ENCODE measurements at regions not wholly inside any gene's neighbourhood (a gene's known extent, or its start where the extent isn't known, plus 50 kb on each side); places are given as distances from the start of the nearest gene placed in this dataset.

DNA sequence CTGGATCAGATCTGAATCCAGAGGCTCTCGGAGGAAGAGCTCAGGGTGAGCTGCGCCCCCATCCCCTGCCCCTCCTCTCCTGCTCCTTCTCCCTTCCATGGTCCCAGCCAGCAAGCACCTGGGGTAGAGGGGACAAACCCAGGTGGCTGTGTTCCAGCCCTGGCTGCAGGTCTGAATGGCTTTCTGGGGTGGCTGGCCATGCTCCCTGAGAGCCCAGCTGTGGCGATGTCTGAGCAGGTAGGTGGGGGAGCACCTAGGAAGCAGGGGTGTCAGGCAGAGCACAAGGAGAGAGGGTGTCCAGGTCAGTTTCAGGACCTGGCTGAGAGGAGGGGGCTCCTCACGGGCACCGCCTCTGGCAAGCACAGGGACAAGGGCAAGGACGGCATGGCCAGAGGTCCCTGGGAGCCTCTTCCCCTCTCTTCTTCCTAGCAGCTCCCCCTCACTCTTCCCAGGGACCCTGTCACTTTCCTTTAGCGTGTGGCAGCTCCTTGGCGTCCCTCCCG is 310.0 kb downstream of the SEC14L1 start:
- TF ChIP-seq, protein P1, sequence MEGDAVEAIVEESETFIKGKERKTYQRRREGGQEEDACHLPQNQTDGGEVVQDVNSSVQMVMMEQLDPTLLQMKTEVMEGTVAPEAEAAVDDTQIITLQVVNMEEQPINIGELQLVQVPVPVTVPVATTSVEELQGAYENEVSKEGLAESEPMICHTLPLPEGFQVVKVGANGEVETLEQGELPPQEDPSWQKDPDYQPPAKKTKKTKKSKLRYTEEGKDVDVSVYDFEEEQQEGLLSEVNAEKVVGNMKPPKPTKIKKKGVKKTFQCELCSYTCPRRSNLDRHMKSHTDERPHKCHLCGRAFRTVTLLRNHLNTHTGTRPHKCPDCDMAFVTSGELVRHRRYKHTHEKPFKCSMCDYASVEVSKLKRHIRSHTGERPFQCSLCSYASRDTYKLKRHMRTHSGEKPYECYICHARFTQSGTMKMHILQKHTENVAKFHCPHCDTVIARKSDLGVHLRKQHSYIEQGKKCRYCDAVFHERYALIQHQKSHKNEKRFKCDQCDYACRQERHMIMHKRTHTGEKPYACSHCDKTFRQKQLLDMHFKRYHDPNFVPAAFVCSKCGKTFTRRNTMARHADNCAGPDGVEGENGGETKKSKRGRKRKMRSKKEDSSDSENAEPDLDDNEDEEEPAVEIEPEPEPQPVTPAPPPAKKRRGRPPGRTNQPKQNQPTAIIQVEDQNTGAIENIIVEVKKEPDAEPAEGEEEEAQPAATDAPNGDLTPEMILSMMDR (IDR thresholded peaks at IDR 0.05): no peak
- no peak for TF ChIP-seq POLR2A (IDR thresholded peaks at IDR 0.05; ENCODE audit: low read depth)
